ENCODE measurements at regions not wholly inside any gene's neighbourhood (a gene's known extent, or its start where the extent isn't known, plus 50 kb on each side); places are given as distances from the start of the nearest gene placed in this dataset.

DNA sequence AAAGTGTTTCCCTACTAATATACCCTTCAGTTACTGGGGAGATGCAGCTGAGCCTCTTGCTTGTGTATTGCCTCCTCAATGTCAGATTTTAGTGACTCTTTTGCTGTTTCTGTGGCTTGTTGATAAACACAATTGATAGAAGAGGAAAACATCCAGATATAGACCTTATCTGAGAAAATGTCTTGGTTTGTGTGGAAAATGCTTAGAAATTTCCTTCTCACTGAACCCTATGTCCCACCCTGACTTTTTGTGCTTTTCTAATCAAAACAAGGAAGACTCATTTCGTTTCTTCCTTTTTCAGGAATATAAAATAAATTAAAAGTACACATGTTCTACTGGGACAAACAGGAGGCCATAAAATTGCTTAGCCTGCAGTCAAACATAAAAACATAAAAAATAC is 257.5 kb downstream of the PHF14 start:
- FAIRE-seq (no peak), DNase-seq (ENCODE audit: extremely low read depth in 1 of 4, low spot score in 3 of 4) (no peak), ATAC-seq (no peak)
- H3K27me3 ChIP-seq (ENCODE audit: control insufficient read depth in 2 of 2, insufficient read depth in 2 of 2, low read length in 2 of 2) = peaks cover 4% of the 10 kb centered on the region in 2 experiments; a peak in 3 of 5 replicates
- no peak overlapping the region for H3K9ac ChIP-seq (ENCODE audit: insufficient read depth in 1 of 2, low read depth in 2 of 2, low read length in 2 of 2)
- no peak overlapping the region for H3K27ac ChIP-seq (ENCODE audit: extremely low read depth, low read depth, low read length)
- CTCF ChIA-PET (ENCODE audit: low intra/inter-chr PET ratio) = no interaction called here
- no peak overlapping the region for H2AFZ ChIP-seq (ENCODE audit: low read depth, low read length)
- H4K20me1 ChIP-seq (replicated peaks; ENCODE audit: control insufficient read depth, insufficient read depth, low read length) = no peaks in the 10 kb centered on the region
- H3K4me1 ChIP-seq (replicated peaks in 1 of 2; ENCODE audit: control insufficient read depth in 2 of 2, insufficient read depth in 2 of 2, low read length in 2 of 2) = no peaks in the 10 kb centered on the region
- 0% methylated on average over 1 of the region's 1 CpG for WGBS (ENCODE audit: insufficient coverage, low coverage, missing lambda C conversion rate)
- in situ Hi-C loops (cut with MboI) = no loop called here
- POLR2A ChIA-PET = no interaction called here
- no peaks in the 10 kb centered on the region for H3K9me3 ChIP-seq (replicated peaks; ENCODE audit: control insufficient read depth, insufficient read depth, low read depth, low read length)
- H3K4me2 ChIP-seq (ENCODE audit: insufficient read depth, low read length) = no peak overlapping the region
- no peak overlapping the region for H3K4me3 ChIP-seq
- BruUV-seq (replicated peaks) = no TSS peak
- no peaks in the 10 kb centered on the region for H3K36me3 ChIP-seq (ENCODE audit: control insufficient read depth, insufficient read depth, low read length)
- no peaks in the 10 kb centered on the region for H3K79me2 ChIP-seq (ENCODE audit: control insufficient read depth, insufficient read depth, low read length)
- H3K9me1 ChIP-seq (ENCODE audit: control insufficient read depth, insufficient read depth, low read length) = no peaks in the 10 kb centered on the region
- intact Hi-C loops (cut with micrococcal nuclease) = no loop called here
- no peak for TF ChIP-seq ZSCAN32 (CRISPR knock-in tag; IDR thresholded peaks at IDR 0.05)
- TF ChIP-seq, protein P1, sequence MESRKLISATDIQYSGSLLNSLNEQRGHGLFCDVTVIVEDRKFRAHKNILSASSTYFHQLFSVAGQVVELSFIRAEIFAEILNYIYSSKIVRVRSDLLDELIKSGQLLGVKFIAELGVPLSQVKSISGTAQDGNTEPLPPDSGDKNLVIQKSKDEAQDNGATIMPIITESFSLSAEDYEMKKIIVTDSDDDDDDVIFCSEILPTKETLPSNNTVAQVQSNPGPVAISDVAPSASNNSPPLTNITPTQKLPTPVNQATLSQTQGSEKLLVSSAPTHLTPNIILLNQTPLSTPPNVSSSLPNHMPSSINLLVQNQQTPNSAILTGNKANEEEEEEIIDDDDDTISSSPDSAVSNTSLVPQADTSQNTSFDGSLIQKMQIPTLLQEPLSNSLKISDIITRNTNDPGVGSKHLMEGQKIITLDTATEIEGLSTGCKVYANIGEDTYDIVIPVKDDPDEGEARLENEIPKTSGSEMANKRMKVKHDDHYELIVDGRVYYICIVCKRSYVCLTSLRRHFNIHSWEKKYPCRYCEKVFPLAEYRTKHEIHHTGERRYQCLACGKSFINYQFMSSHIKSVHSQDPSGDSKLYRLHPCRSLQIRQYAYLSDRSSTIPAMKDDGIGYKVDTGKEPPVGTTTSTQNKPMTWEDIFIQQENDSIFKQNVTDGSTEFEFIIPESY (CRISPR knock-in tag; IDR thresholded peaks at IDR 0.05) = no peak
- no peak for TF ChIP-seq ZNF282 (CRISPR knock-in tag; IDR thresholded peaks at IDR 0.05)
- TF ChIP-seq ZNF445 (CRISPR knock-in tag; IDR thresholded peaks at IDR 0.05; ENCODE audit: low read depth) = no peak
- TF ChIP-seq, protein P2, sequence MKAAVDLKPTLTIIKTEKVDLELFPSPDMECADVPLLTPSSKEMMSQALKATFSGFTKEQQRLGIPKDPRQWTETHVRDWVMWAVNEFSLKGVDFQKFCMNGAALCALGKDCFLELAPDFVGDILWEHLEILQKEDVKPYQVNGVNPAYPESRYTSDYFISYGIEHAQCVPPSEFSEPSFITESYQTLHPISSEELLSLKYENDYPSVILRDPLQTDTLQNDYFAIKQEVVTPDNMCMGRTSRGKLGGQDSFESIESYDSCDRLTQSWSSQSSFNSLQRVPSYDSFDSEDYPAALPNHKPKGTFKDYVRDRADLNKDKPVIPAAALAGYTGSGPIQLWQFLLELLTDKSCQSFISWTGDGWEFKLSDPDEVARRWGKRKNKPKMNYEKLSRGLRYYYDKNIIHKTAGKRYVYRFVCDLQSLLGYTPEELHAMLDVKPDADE (conservative IDR thresholded peaks at IDR 0.05; ENCODE audit: control insufficient read depth, low read depth, low read length) = no peak
- no peak for TF ChIP-seq MAZ (CRISPR knock-in tag; conservative IDR thresholded peaks at IDR 0.05 in 1 of 2, IDR thresholded peaks at IDR 0.05 in 1 of 2)
- TF ChIP-seq, protein P3, sequence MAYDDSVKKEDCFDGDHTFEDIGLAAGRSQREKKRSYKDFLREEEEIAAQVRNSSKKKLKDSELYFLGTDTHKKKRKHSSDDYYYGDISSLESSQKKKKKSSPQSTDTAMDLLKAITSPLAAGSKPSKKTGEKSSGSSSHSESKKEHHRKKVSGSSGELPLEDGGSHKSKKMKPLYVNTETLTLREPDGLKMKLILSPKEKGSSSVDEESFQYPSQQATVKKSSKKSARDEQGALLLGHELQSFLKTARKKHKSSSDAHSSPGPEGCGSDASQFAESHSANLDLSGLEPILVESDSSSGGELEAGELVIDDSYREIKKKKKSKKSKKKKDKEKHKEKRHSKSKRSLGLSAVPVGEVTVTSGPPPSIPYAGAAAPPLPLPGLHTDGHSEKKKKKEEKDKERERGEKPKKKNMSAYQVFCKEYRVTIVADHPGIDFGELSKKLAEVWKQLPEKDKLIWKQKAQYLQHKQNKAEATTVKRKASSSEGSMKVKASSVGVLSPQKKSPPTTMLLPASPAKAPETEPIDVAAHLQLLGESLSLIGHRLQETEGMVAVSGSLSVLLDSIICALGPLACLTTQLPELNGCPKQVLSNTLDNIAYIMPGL (CRISPR knock-in tag; IDR thresholded peaks at IDR 0.05) = no peak
- no peak for TF ChIP-seq DNMT1 (IDR thresholded peaks at IDR 0.05)
- TF ChIP-seq TARDBP (IDR thresholded peaks at IDR 0.05) = no peak
- TF ChIP-seq, protein P4, sequence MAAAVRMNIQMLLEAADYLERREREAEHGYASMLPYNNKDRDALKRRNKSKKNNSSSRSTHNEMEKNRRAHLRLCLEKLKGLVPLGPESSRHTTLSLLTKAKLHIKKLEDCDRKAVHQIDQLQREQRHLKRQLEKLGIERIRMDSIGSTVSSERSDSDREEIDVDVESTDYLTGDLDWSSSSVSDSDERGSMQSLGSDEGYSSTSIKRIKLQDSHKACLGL (CRISPR knock-in tag; IDR thresholded peaks at IDR 0.05; ENCODE audit: borderline replicate concordance, poor library complexity, severe bottlenecking) = no peak
- TF ChIP-seq, protein P5, sequence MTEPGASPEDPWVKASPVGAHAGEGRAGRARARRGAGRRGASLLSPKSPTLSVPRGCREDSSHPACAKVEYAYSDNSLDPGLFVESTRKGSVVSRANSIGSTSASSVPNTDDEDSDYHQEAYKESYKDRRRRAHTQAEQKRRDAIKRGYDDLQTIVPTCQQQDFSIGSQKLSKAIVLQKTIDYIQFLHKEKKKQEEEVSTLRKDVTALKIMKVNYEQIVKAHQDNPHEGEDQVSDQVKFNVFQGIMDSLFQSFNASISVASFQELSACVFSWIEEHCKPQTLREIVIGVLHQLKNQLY (CRISPR knock-in tag; conservative IDR thresholded peaks at IDR 0.05) = no peak
- TF ChIP-seq, protein P6, sequence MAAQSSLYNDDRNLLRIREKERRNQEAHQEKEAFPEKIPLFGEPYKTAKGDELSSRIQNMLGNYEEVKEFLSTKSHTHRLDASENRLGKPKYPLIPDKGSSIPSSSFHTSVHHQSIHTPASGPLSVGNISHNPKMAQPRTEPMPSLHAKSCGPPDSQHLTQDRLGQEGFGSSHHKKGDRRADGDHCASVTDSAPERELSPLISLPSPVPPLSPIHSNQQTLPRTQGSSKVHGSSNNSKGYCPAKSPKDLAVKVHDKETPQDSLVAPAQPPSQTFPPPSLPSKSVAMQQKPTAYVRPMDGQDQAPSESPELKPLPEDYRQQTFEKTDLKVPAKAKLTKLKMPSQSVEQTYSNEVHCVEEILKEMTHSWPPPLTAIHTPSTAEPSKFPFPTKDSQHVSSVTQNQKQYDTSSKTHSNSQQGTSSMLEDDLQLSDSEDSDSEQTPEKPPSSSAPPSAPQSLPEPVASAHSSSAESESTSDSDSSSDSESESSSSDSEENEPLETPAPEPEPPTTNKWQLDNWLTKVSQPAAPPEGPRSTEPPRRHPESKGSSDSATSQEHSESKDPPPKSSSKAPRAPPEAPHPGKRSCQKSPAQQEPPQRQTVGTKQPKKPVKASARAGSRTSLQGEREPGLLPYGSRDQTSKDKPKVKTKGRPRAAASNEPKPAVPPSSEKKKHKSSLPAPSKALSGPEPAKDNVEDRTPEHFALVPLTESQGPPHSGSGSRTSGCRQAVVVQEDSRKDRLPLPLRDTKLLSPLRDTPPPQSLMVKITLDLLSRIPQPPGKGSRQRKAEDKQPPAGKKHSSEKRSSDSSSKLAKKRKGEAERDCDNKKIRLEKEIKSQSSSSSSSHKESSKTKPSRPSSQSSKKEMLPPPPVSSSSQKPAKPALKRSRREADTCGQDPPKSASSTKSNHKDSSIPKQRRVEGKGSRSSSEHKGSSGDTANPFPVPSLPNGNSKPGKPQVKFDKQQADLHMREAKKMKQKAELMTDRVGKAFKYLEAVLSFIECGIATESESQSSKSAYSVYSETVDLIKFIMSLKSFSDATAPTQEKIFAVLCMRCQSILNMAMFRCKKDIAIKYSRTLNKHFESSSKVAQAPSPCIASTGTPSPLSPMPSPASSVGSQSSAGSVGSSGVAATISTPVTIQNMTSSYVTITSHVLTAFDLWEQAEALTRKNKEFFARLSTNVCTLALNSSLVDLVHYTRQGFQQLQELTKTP (IDR thresholded peaks at IDR 0.05; ENCODE audit: low read depth in 1 of 2, partially characterized antibody in 2 of 2) = no peak
